GM23338 (cell line): ENCODE measurements at regions not wholly inside any gene's neighbourhood (a gene's known extent, or its start where the extent isn't known, plus 50 kb on each side); places are given as distances from the start of the nearest gene placed in this dataset.

ENCODE experiments used
- CREB1 ChIP-seq: fragments of 250-450 bp; sonication (Bioruptor Pico); IDR thresholded peaks from 2 replicates; pipeline ENCODE4 v1.5.0; 2020; ENCODE audit warnings: low read depth, mild to moderate bottlenecking, moderate library complexity
- EZH2 ChIP-seq: fragments of 200-600 bp; sonication (generic); IDR thresholded peaks from one replicate; pipeline ENCODE4 v1.8.0; 2017; ENCODE audit warnings: antibody characterized with exemption, mild to moderate bottlenecking, low read depth; ENCODE audit not compliant: unreplicated experiment
- EZH2phosphoT487 ChIP-seq: fragments of 200-600 bp; sonication (generic); IDR thresholded peaks from one replicate; pipeline ENCODE4 v1.8.1; 2018; ENCODE audit warnings: antibody characterized with exemption; ENCODE audit not compliant: unreplicated experiment
- JUNB ChIP-seq: IDR thresholded peaks from one replicate; pipeline ENCODE4 v1.6.1; 2016; ENCODE audit warnings: antibody characterized with exemption; ENCODE audit not compliant: unreplicated experiment
- POLR2AphosphoS5 ChIP-seq: IDR thresholded peaks from 2 replicates; pipeline ENCODE4 v1.6.1; 2016; ENCODE audit warnings: antibody characterized with exemption, low read depth
- STAT1 ChIP-seq: IDR thresholded peaks from one replicate; pipeline ENCODE4 v1.6.1; 2016; ENCODE audit warnings: antibody characterized with exemption; ENCODE audit not compliant: unreplicated experiment
- ZNF331 ChIP-seq: fragments of 250-450 bp; sonication (Bioruptor Pico); IDR thresholded peaks from 2 replicates; pipeline ENCODE4 v1.5.0; 2020; ENCODE audit warnings: low read depth, mild to moderate bottlenecking, moderate library complexity
- TF ChIP-seq, protein P1 (sequence below), 2 experiments: fragments of 200-600 bp in 1 of 2; sonication (generic) in 1 of 2; conservative IDR thresholded peaks; 2 replicates each; pipeline versions ENCODE4 v1.5.1 to v1.6.1; 2016 to 2017; ENCODE audit warnings: antibody characterized with exemption in 2 of 2, low read depth in 2 of 2, mild to moderate bottlenecking in 2 of 2, moderate library complexity in 1 of 2
- TF ChIP-seq, protein P2 (sequence below): IDR thresholded peaks from one replicate; pipeline ENCODE4 v1.6.1; 2018; ENCODE audit warnings: antibody characterized with exemption; ENCODE audit not compliant: unreplicated experiment
- TF ChIP-seq, protein P3 (sequence below): IDR thresholded peaks from 2 replicates; pipeline ENCODE4 v1.6.1; 2016; ENCODE audit warnings: antibody characterized with exemption
- TF ChIP-seq, protein P4 (sequence below): fragments of 250-450 bp; sonication (Bioruptor Pico); IDR thresholded peaks from 2 replicates; pipeline ENCODE4 v1.5.0; 2020; ENCODE audit warnings: mild to moderate bottlenecking, moderate library complexity

DNA sequence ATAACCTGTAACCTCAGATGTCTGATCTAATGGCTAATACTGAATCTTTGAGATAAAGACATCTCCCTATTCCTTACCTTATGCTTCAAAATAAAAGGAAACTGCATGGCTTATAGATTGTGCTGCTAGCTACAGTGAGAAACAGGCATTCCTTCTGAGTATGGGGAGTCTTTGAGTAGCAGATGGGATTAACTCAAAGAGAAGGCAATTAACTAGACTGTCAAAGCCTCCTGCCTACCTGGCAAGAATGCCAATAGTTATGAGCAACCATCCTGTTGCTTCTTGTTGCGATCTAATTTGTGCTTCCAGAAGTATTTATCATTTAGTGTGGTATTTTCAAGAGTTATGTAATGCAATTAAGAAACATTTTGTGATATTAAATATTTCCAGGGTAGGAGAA lies 660.0 kb upstream of the TMEFF2 start:
- TF ChIP-seq POLR2AphosphoS5: no peak
- TF ChIP-seq, protein P1, sequence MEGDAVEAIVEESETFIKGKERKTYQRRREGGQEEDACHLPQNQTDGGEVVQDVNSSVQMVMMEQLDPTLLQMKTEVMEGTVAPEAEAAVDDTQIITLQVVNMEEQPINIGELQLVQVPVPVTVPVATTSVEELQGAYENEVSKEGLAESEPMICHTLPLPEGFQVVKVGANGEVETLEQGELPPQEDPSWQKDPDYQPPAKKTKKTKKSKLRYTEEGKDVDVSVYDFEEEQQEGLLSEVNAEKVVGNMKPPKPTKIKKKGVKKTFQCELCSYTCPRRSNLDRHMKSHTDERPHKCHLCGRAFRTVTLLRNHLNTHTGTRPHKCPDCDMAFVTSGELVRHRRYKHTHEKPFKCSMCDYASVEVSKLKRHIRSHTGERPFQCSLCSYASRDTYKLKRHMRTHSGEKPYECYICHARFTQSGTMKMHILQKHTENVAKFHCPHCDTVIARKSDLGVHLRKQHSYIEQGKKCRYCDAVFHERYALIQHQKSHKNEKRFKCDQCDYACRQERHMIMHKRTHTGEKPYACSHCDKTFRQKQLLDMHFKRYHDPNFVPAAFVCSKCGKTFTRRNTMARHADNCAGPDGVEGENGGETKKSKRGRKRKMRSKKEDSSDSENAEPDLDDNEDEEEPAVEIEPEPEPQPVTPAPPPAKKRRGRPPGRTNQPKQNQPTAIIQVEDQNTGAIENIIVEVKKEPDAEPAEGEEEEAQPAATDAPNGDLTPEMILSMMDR (conservative IDR thresholded peaks at IDR 0.05; ENCODE audit: low read depth in 2 of 2): no peak
- TF ChIP-seq EZH2: no peak
- no peak for TF ChIP-seq EZH2phosphoT487
- TF ChIP-seq, protein P2, sequence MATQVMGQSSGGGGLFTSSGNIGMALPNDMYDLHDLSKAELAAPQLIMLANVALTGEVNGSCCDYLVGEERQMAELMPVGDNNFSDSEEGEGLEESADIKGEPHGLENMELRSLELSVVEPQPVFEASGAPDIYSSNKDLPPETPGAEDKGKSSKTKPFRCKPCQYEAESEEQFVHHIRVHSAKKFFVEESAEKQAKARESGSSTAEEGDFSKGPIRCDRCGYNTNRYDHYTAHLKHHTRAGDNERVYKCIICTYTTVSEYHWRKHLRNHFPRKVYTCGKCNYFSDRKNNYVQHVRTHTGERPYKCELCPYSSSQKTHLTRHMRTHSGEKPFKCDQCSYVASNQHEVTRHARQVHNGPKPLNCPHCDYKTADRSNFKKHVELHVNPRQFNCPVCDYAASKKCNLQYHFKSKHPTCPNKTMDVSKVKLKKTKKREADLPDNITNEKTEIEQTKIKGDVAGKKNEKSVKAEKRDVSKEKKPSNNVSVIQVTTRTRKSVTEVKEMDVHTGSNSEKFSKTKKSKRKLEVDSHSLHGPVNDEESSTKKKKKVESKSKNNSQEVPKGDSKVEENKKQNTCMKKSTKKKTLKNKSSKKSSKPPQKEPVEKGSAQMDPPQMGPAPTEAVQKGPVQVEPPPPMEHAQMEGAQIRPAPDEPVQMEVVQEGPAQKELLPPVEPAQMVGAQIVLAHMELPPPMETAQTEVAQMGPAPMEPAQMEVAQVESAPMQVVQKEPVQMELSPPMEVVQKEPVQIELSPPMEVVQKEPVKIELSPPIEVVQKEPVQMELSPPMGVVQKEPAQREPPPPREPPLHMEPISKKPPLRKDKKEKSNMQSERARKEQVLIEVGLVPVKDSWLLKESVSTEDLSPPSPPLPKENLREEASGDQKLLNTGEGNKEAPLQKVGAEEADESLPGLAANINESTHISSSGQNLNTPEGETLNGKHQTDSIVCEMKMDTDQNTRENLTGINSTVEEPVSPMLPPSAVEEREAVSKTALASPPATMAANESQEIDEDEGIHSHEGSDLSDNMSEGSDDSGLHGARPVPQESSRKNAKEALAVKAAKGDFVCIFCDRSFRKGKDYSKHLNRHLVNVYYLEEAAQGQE: no peak
- TF ChIP-seq ZNF331: no peak
- TF ChIP-seq CREB1: no peak
- TF ChIP-seq, protein P3, sequence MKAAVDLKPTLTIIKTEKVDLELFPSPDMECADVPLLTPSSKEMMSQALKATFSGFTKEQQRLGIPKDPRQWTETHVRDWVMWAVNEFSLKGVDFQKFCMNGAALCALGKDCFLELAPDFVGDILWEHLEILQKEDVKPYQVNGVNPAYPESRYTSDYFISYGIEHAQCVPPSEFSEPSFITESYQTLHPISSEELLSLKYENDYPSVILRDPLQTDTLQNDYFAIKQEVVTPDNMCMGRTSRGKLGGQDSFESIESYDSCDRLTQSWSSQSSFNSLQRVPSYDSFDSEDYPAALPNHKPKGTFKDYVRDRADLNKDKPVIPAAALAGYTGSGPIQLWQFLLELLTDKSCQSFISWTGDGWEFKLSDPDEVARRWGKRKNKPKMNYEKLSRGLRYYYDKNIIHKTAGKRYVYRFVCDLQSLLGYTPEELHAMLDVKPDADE: no peak
- TF ChIP-seq STAT1: no peak
- TF ChIP-seq, protein P4, sequence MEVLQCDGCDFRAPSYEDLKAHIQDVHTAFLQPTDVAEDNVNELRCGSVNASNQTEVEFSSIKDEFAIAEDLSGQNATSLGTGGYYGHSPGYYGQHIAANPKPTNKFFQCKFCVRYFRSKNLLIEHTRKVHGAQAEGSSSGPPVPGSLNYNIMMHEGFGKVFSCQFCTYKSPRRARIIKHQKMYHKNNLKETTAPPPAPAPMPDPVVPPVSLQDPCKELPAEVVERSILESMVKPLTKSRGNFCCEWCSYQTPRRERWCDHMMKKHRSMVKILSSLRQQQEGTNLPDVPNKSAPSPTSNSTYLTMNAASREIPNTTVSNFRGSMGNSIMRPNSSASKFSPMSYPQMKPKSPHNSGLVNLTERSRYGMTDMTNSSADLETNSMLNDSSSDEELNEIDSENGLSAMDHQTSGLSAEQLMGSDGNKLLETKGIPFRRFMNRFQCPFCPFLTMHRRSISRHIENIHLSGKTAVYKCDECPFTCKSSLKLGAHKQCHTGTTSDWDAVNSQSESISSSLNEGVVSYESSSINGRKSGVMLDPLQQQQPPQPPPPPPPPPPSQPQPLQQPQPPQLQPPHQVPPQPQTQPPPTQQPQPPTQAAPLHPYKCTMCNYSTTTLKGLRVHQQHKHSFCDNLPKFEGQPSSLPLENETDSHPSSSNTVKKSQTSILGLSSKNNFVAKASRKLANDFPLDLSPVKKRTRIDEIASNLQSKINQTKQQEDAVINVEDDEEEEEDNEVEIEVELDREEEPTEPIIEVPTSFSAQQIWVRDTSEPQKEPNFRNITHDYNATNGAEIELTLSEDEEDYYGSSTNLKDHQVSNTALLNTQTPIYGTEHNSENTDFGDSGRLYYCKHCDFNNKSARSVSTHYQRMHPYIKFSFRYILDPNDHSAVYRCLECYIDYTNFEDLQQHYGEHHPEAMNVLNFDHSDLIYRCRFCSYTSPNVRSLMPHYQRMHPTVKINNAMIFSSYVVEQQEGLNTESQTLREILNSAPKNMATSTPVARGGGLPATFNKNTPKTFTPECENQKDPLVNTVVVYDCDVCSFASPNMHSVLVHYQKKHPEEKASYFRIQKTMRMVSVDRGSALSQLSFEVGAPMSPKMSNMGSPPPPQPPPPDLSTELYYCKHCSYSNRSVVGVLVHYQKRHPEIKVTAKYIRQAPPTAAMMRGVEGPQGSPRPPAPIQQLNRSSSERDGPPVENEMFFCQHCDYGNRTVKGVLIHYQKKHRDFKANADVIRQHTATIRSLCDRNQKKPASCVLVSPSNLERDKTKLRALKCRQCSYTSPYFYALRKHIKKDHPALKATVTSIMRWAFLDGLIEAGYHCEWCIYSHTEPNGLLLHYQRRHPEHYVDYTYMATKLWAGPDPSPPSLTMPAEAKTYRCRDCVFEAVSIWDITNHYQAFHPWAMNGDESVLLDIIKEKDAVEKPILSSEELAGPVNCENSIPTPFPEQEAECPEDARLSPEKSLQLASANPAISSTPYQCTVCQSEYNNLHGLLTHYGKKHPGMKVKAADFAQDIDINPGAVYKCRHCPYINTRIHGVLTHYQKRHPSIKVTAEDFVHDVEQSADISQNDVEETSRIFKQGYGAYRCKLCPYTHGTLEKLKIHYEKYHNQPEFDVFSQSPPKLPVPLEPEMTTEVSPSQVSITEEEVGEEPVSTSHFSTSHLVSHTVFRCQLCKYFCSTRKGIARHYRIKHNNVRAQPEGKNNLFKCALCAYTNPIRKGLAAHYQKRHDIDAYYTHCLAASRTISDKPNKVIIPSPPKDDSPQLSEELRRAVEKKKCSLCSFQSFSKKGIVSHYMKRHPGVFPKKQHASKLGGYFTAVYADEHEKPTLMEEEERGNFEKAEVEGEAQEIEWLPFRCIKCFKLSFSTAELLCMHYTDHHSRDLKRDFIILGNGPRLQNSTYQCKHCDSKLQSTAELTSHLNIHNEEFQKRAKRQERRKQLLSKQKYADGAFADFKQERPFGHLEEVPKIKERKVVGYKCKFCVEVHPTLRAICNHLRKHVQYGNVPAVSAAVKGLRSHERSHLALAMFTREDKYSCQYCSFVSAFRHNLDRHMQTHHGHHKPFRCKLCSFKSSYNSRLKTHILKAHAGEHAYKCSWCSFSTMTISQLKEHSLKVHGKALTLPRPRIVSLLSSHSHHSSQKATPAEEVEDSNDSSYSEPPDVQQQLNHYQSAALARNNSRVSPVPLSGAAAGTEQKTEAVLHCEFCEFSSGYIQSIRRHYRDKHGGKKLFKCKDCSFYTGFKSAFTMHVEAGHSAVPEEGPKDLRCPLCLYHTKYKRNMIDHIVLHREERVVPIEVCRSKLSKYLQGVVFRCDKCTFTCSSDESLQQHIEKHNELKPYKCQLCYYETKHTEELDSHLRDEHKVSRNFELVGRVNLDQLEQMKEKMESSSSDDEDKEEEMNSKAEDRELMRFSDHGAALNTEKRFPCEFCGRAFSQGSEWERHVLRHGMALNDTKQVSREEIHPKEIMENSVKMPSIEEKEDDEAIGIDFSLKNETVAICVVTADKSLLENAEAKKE (CRISPR knock-in tag): no peak
- no peak for TF ChIP-seq JUNB
